Lung (tissue), 11 donors: ENCODE measurements at regions not wholly inside any gene's neighbourhood (a gene's known extent, or its start where the extent isn't known, plus 50 kb on each side); places are given as distances from the start of the nearest gene placed in this dataset.

Experiments
- ATAC-seq: fragments of 200-7000 bp; cut with Tn5 transposase; one replicate; pipeline ENCODE4 v1.9.1; 2020; ENCODE audit warnings: moderate number of reproducible peaks; ENCODE audit not compliant: insufficient read depth, low FRiP score
- DNase-seq, 3 donors: peaks; one replicate each; pipeline ENCODE4 v3.0.0-alpha.2; 2013 to 2017
- H3K27ac ChIP-seq, 2 donors: one replicate each; pipeline ENCODE4 v1.5.1; 2013; ENCODE audit warnings: mild to moderate bottlenecking in 2 of 2, moderate library complexity in 2 of 2, control low read depth in 1 of 2, inconsistent platforms in 1 of 2, low read depth in 1 of 2, low read length in 1 of 2
- H3K27me3 ChIP-seq, 3 donors: one replicate each; pipeline ENCODE4 v1.5.1; 2013; ENCODE audit warnings: low read length in 2 of 3; ENCODE audit not compliant: control insufficient read depth in 3 of 3, insufficient read depth in 3 of 3
- H3K36me3 ChIP-seq, 4 donors: one replicate each; pipeline ENCODE4 v1.5.1; 2013; ENCODE audit warnings: low read length in 4 of 4, mild to moderate bottlenecking in 1 of 4, moderate library complexity in 1 of 4; ENCODE audit not compliant: control insufficient read depth in 4 of 4, insufficient read depth in 4 of 4
- H3K4me1 ChIP-seq, 5 donors: one replicate each; pipeline ENCODE4 v1.5.1; 2013; ENCODE audit warnings: low read length in 5 of 5, mild to moderate bottlenecking in 2 of 5, moderate library complexity in 1 of 5; ENCODE audit not compliant: control insufficient read depth in 5 of 5, insufficient read depth in 5 of 5
- H3K4me3 ChIP-seq: one replicate; pipeline ENCODE4 v1.5.1; 2013; ENCODE audit warnings: mild to moderate bottlenecking, control low read depth, moderate library complexity
- H3K9ac ChIP-seq, 2 donors: one replicate each; pipeline ENCODE4 v1.5.1; 2013; ENCODE audit warnings: low read length in 2 of 2, control low read depth in 1 of 2; ENCODE audit not compliant: insufficient read depth in 1 of 2
- H3K9me3 ChIP-seq, 4 donors: one replicate each; pipeline ENCODE4 v1.5.1; 2013; ENCODE audit warnings: low read length in 3 of 4, mild to moderate bottlenecking in 1 of 4, moderate library complexity in 1 of 4; ENCODE audit not compliant: control insufficient read depth in 4 of 4, insufficient read depth in 3 of 4
- WGBS, 2 donors: extraction: QIAGEN DNeasy Blood & Tissue Kit; methylation state at CpG; one replicate each; pipeline ENCODE4 v1.1.7; 2013; 5-methylcytosine and 5-hydroxymethylcytosine counted together
- TF ChIP-seq, protein P1 (sequence below): IDR thresholded peaks from 2 replicates; pipeline ENCODE4 v1.5.1; 2012; ENCODE audit warnings: mild to moderate bottlenecking; ENCODE audit errors: control extremely low read depth, extremely low read depth
- donor health status: control.
- donor health status: control.
- donor health status: Bipolar disorder and iron deficiency.
- donor health status: healthy.
- donor health status: DM: yes; HTN: yes; CAD: no.

GRCh38 chr5:110008131-110008530, 318.4 kb downstream of the MAN2A1 start:
- H3K9me3 ChIP-seq = no peaks in the 10 kb centered on the region
- TF ChIP-seq, protein P1, sequence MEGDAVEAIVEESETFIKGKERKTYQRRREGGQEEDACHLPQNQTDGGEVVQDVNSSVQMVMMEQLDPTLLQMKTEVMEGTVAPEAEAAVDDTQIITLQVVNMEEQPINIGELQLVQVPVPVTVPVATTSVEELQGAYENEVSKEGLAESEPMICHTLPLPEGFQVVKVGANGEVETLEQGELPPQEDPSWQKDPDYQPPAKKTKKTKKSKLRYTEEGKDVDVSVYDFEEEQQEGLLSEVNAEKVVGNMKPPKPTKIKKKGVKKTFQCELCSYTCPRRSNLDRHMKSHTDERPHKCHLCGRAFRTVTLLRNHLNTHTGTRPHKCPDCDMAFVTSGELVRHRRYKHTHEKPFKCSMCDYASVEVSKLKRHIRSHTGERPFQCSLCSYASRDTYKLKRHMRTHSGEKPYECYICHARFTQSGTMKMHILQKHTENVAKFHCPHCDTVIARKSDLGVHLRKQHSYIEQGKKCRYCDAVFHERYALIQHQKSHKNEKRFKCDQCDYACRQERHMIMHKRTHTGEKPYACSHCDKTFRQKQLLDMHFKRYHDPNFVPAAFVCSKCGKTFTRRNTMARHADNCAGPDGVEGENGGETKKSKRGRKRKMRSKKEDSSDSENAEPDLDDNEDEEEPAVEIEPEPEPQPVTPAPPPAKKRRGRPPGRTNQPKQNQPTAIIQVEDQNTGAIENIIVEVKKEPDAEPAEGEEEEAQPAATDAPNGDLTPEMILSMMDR = no peak
- no peaks in the 10 kb centered on the region for H3K27me3 ChIP-seq
- no peak overlapping the region for H3K4me3 ChIP-seq
- ATAC-seq = no peak
- no peak overlapping the region for H3K9ac ChIP-seq
- 83 to 86% methylated on average over 4 of the region's 4 CpGs for WGBS, 2 donors
- H3K36me3 ChIP-seq = no peaks in the 10 kb centered on the region
- H3K4me1 ChIP-seq = no peaks in the 10 kb centered on the region
- H3K27ac ChIP-seq = no peak overlapping the region
- no peak for DNase-seq

- TF ChIP-seq, protein P1 = no peak
Measured at GRCh38 chr5:110012145-110012544, 322.4 kb downstream of the MAN2A1 start.

GRCh38 chr5:110013017-110013416, 323.3 kb downstream of the MAN2A1 start:
- TF ChIP-seq, protein P1 = no peak
- DNase-seq = no peak
- Histone ChIP-seq H3K4me1 (no peaks in the 10 kb centered on the region), H3K27ac (no peak overlapping the region), H3K4me3 (no peak overlapping the region), H3K27me3 (no peaks in the 10 kb centered on the region), H3K9me3 (no peaks in the 10 kb centered on the region), H3K36me3 (no peaks in the 10 kb centered on the region), H3K9ac (no peak overlapping the region)
- no peak for ATAC-seq

More at GRCh38 chr5:110012145-110012544, 322.4 kb downstream of the MAN2A1 start:
- ATAC-seq = no peak
- Histone ChIP-seq H3K9me3 (no peaks in the 10 kb centered on the region), H3K36me3 (no peaks in the 10 kb centered on the region), H3K9ac (no peak overlapping the region), H3K4me3 (no peak overlapping the region), H3K27ac (no peak overlapping the region), H3K27me3 (no peaks in the 10 kb centered on the region), H3K4me1 (no peaks in the 10 kb centered on the region)
- no peak for DNase-seq
- 95 to 97% methylated on average over 1 of the region's 1 CpG for WGBS, 2 donors

GRCh38 chr5:110017854-110018253, 328.1 kb downstream of the MAN2A1 start:
- TF ChIP-seq, protein P1 = no peak
- no peaks in the 10 kb centered on the region for H3K4me1 ChIP-seq
- H3K27me3 ChIP-seq = no peaks in the 10 kb centered on the region
- ATAC-seq (no peak), DNase-seq (no peak)
- H3K27ac ChIP-seq = no peak overlapping the region
- no peaks in the 10 kb centered on the region for H3K36me3 ChIP-seq
- no peak overlapping the region for H3K4me3 ChIP-seq
- no peak overlapping the region for H3K9ac ChIP-seq
- WGBS, 2 donors = 77 to 95% methylated on average over 2 of the region's 2 CpGs
- H3K9me3 ChIP-seq = peaks cover 0 to 1% (median 0%) of the 10 kb centered on the region in 4 donors
